ENCODE measurements at regions not wholly inside any gene's neighbourhood (a gene's known extent, or its start where the extent isn't known, plus 50 kb on each side); places are given as distances from the start of the nearest gene placed in this dataset.
"Not testable (repeated sequence)": the region's sequence is repeated elsewhere in the genome, so short reads cannot be mapped to it uniquely, and the experiment has no call there.

DNA sequence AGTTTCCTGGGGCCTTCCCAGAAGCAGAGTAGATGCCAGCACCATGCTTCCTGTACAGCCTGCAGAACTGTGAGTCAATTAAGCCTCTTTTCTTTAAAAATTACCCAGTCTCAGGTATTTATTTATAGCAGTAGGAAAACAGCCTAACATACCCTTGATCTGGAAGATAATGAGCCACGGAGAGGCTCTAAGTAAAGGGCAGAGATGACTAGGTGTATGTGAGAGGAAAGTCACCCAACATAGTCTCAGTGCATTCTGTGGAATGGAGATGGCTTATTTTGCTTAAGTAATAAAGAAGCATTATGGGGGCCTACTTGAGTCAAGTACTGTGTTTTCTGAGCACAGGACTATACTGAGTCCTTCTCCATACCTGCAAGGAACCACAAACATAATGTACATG, 199.5 kb downstream of the CPEB2 start:
- Histone ChIP-seq H3K9me2 (ENCODE audit: insufficient read depth, low read length) (no peaks in the 10 kb centered on the region), H4K20me1 (ENCODE audit: insufficient read depth, low read length) (no peaks in the 10 kb centered on the region), H3K79me2 (ENCODE audit: insufficient read depth, low read depth, low read length) (no peaks in the 10 kb centered on the region), H3K9me3 (ENCODE audit: low read length) (no peaks in the 10 kb centered on the region), H3K4me3 (ENCODE audit: low read depth, low read length, poor library complexity, severe bottlenecking) (no peak overlapping the region), H3K4me2 (ENCODE audit: low read length) (no peak overlapping the region), H2AFZ (ENCODE audit: low read length) (no peak overlapping the region), H3K4me1 (ENCODE audit: insufficient read depth, low read length, poor library complexity, severe bottlenecking) (no peaks in the 10 kb centered on the region), H3K27ac (ENCODE audit: low read depth, low read length, poor library complexity, severe bottlenecking) (no peak overlapping the region), H3K36me3 (ENCODE audit: insufficient read depth, low read length) (no peaks in the 10 kb centered on the region)
- no peak for DNase-seq (ENCODE audit: low spot score)
- BruUV-seq (replicated peaks): no TSS peak
- intact Hi-C loops (cut with micrococcal nuclease; ENCODE audit: unreplicated experiment): no loop called here
- no peak for TF ChIP-seq EZH2phosphoT487 (IDR thresholded peaks at IDR 0.05; ENCODE audit: borderline replicate concordance, low read depth, low read length)
- TF ChIP-seq, protein P1, sequence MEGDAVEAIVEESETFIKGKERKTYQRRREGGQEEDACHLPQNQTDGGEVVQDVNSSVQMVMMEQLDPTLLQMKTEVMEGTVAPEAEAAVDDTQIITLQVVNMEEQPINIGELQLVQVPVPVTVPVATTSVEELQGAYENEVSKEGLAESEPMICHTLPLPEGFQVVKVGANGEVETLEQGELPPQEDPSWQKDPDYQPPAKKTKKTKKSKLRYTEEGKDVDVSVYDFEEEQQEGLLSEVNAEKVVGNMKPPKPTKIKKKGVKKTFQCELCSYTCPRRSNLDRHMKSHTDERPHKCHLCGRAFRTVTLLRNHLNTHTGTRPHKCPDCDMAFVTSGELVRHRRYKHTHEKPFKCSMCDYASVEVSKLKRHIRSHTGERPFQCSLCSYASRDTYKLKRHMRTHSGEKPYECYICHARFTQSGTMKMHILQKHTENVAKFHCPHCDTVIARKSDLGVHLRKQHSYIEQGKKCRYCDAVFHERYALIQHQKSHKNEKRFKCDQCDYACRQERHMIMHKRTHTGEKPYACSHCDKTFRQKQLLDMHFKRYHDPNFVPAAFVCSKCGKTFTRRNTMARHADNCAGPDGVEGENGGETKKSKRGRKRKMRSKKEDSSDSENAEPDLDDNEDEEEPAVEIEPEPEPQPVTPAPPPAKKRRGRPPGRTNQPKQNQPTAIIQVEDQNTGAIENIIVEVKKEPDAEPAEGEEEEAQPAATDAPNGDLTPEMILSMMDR (conservative IDR thresholded peaks at IDR 0.05; ENCODE audit: low read length): no peak
- CTCF ChIA-PET (ENCODE audit: unreplicated experiment): no interaction called here
- POLR2A ChIA-PET: no interaction called here

DNA sequence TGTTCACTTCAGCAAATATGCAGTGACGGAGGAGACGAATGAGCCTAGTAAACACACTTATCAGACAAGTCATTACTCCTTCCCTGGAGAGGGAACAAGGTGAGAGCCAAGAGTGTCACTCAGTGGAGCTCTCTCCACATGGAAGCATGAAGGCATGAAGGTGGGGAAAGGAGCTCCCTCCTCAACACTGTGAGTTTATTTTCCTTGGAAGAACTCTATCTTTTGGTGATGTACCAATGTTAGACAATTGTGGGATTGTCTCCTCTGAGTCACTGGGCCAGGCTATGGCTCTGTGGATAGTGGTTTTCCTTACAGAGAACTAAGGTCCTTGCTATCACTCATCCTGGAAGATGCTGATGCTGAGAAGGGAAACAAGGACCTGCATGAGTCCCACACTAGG, 200.2 kb downstream of the CPEB2 start:
- Histone ChIP-seq H3K36me3 (ENCODE audit: insufficient read depth, low read length) (no peaks in the 10 kb centered on the region), H3K79me2 (ENCODE audit: insufficient read depth, low read depth, low read length) (no peaks in the 10 kb centered on the region), H4K20me1 (ENCODE audit: insufficient read depth, low read length) (no peaks in the 10 kb centered on the region), H3K9me3 (ENCODE audit: low read length) (no peaks in the 10 kb centered on the region), H2AFZ (ENCODE audit: low read length) (no peak overlapping the region), H3K4me2 (ENCODE audit: low read length) (no peak overlapping the region), H3K9me2 (ENCODE audit: insufficient read depth, low read length) (no peaks in the 10 kb centered on the region), H3K4me1 (ENCODE audit: insufficient read depth, low read length, poor library complexity, severe bottlenecking) (no peaks in the 10 kb centered on the region), H3K27ac (ENCODE audit: low read depth, low read length, poor library complexity, severe bottlenecking) (no peak overlapping the region), H3K4me3 (ENCODE audit: low read depth, low read length, poor library complexity, severe bottlenecking) (no peak overlapping the region)
- CTCF ChIA-PET (ENCODE audit: unreplicated experiment): interaction anchor here (0.6 kb wide), 1 partner anchor 11 kb away, joined by 3 read pairs; no protein-coding TSS in a partner anchor
- intact Hi-C loops (cut with micrococcal nuclease; ENCODE audit: unreplicated experiment): no loop called here
- TF ChIP-seq EZH2phosphoT487 (IDR thresholded peaks at IDR 0.05; ENCODE audit: borderline replicate concordance, low read depth, low read length): no peak
- TF ChIP-seq, protein P1 (conservative IDR thresholded peaks at IDR 0.05; ENCODE audit: low read length): no peak
- no peak for DNase-seq (ENCODE audit: low spot score)
- BruUV-seq (replicated peaks): no TSS peak
- POLR2A ChIA-PET: interaction anchor here (0.5 to 1.5 kb wide), 3 partner anchors 16 to 73 kb away, joined by 3 to 6 read pairs (median 3); no protein-coding TSS in a partner anchor

DNA sequence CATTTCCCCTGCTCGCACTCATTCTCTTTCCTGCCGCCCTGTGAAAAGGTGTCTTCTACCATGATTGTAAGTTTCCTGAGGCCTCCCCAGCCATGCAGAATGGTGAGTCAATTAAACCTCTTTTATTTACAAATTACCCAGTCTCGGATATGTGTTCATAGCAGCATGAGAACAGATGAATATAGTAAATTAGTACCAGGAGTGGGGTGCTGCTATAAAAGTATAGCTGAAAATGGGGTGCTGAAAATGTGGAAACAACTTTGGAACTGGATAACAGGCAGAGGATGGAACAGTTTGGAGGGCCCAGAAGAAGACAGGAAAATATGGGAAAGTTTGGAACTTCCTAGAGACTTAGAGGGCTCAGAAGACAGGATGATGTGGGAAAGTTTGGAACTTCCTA, 204.2 kb downstream of the CPEB2 start:
- H4K20me1 ChIP-seq (ENCODE audit: insufficient read depth, low read length); H3K4me3 ChIP-seq (ENCODE audit: low read depth, low read length, poor library complexity, severe bottlenecking); H3K36me3 ChIP-seq (ENCODE audit: insufficient read depth, low read length); H3K9me2 ChIP-seq (ENCODE audit: insufficient read depth, low read length); CTCF ChIA-PET (ENCODE audit: unreplicated experiment); H3K27ac ChIP-seq (ENCODE audit: low read depth, low read length, poor library complexity, severe bottlenecking); H2AFZ ChIP-seq (ENCODE audit: low read length); H3K4me1 ChIP-seq (ENCODE audit: insufficient read depth, low read length, poor library complexity, severe bottlenecking); H3K4me2 ChIP-seq (ENCODE audit: low read length); BruUV-seq (replicated peaks); POLR2A ChIA-PET; intact Hi-C loops (cut with micrococcal nuclease; ENCODE audit: unreplicated experiment); H3K9me3 ChIP-seq (ENCODE audit: low read length); DNase-seq (ENCODE audit: low spot score); H3K79me2 ChIP-seq (ENCODE audit: insufficient read depth, low read depth, low read length): not testable (repeated sequence)

All from OCI-LY7 (cell line).